ENCODE measurements at regions not wholly inside any gene's neighbourhood (a gene's known extent, or its start where the extent isn't known, plus 50 kb on each side); places are given as distances from the start of the nearest gene placed in this dataset.

DNA sequence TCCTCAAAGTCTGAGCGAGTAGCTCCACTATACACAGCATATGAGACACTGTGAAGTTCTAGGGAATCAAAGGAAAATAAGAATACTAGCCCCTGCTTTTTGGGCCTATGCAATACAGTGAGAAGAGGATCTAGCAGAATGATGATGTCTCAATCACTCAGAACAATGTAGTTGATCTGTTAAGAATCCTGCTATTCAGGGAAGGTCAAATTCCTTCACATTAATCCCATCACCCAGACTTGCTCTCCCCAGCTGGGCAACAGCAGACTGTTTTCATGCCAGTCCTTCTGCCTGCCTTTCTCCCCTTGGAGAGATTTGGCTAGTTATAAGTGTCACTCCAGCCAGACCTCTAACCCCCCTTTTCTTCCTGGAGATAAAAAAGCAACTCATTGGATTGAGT lies 230.0 kb upstream of the EPHA4 start:
- intact Hi-C loops (cut with micrococcal nuclease) = no loop called here
- Histone ChIP-seq H3K27ac (ENCODE audit: extremely low read depth, low read depth, low read length) (no peak overlapping the region), H4K20me1 (replicated peaks; ENCODE audit: control insufficient read depth, insufficient read depth, low read length) (no peaks in the 10 kb centered on the region), H2AFZ (ENCODE audit: low read depth, low read length) (no peak overlapping the region), H3K27me3 (ENCODE audit: control insufficient read depth in 2 of 2, insufficient read depth in 2 of 2, low read length in 2 of 2) (no peaks in the 10 kb centered on the region), H3K9ac (ENCODE audit: insufficient read depth in 1 of 2, low read depth in 2 of 2, low read length in 2 of 2) (no peak overlapping the region), H3K4me2 (ENCODE audit: insufficient read depth, low read length) (no peak overlapping the region), H3K79me2 (ENCODE audit: control insufficient read depth, insufficient read depth, low read length) (no peaks in the 10 kb centered on the region), H3K9me3 (replicated peaks; ENCODE audit: control insufficient read depth, insufficient read depth, low read depth, low read length) (no peaks in the 10 kb centered on the region), H3K4me1 (replicated peaks in 1 of 2; ENCODE audit: control insufficient read depth in 2 of 2, insufficient read depth in 2 of 2, low read length in 2 of 2) (no peaks in the 10 kb centered on the region), H3K9me1 (ENCODE audit: control insufficient read depth, insufficient read depth, low read length) (no peaks in the 10 kb centered on the region), H3K36me3 (ENCODE audit: control insufficient read depth, insufficient read depth, low read length) (no peaks in the 10 kb centered on the region), H3K4me3 (no peak overlapping the region)
- ATAC-seq (no peak), FAIRE-seq (no peak), DNase-seq (ENCODE audit: extremely low read depth in 1 of 4, low spot score in 3 of 4) (no peak)
- ChIA-PET POLR2A (no interaction called here), CTCF (ENCODE audit: low intra/inter-chr PET ratio) (no interaction called here)
- 0% methylated on average over 1 of the region's 1 CpG for WGBS (ENCODE audit: insufficient coverage, low coverage, missing lambda C conversion rate)
- in situ Hi-C loops (cut with MboI) = no loop called here
- BruUV-seq (replicated peaks) = no TSS peak
- TF ChIP-seq DPF2 (IDR thresholded peaks at IDR 0.05) = no peak
- TF ChIP-seq, protein P1, sequence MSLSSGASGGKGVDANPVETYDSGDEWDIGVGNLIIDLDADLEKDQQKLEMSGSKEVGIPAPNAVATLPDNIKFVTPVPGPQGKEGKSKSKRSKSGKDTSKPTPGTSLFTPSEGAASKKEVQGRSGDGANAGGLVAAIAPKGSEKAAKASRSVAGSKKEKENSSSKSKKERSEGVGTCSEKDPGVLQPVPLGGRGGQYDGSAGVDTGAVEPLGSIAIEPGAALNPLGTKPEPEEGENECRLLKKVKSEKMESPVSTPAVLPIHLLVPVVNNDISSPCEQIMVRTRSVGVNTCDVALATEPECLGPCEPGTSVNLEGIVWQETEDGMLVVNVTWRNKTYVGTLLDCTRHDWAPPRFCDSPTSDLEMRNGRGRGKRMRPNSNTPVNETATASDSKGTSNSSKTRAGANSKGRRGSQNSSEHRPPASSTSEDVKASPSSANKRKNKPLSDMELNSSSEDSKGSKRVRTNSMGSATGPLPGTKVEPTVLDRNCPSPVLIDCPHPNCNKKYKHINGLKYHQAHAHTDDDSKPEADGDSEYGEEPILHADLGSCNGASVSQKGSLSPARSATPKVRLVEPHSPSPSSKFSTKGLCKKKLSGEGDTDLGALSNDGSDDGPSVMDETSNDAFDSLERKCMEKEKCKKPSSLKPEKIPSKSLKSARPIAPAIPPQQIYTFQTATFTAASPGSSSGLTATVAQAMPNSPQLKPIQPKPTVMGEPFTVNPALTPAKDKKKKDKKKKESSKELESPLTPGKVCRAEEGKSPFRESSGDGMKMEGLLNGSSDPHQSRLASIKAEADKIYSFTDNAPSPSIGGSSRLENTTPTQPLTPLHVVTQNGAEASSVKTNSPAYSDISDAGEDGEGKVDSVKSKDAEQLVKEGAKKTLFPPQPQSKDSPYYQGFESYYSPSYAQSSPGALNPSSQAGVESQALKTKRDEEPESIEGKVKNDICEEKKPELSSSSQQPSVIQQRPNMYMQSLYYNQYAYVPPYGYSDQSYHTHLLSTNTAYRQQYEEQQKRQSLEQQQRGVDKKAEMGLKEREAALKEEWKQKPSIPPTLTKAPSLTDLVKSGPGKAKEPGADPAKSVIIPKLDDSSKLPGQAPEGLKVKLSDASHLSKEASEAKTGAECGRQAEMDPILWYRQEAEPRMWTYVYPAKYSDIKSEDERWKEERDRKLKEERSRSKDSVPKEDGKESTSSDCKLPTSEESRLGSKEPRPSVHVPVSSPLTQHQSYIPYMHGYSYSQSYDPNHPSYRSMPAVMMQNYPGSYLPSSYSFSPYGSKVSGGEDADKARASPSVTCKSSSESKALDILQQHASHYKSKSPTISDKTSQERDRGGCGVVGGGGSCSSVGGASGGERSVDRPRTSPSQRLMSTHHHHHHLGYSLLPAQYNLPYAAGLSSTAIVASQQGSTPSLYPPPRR (CRISPR knock-in tag; IDR thresholded peaks at IDR 0.05; ENCODE audit: borderline replicate concordance) = no peak
- TF ChIP-seq SAP30 (IDR thresholded peaks at IDR 0.05; ENCODE audit: borderline replicate concordance, insufficient read depth, low read depth, low read length, poor library complexity, severe bottlenecking) = no peak
- no peak for TF ChIP-seq MAZ (CRISPR knock-in tag; conservative IDR thresholded peaks at IDR 0.05 in 1 of 2, IDR thresholded peaks at IDR 0.05 in 1 of 2)
- TF ChIP-seq, protein P2, sequence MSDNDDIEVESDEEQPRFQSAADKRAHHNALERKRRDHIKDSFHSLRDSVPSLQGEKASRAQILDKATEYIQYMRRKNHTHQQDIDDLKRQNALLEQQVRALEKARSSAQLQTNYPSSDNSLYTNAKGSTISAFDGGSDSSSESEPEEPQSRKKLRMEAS (CRISPR knock-in tag; IDR thresholded peaks at IDR 0.05) = no peak
- no peak for TF ChIP-seq ZNF134 (CRISPR knock-in tag; conservative IDR thresholded peaks at IDR 0.05)
- no peak for TF ChIP-seq MAFF (IDR thresholded peaks at IDR 0.05; ENCODE audit: low read length)
- TF ChIP-seq ARID1B (IDR thresholded peaks at IDR 0.05) = no peak
- TF ChIP-seq, protein P3, sequence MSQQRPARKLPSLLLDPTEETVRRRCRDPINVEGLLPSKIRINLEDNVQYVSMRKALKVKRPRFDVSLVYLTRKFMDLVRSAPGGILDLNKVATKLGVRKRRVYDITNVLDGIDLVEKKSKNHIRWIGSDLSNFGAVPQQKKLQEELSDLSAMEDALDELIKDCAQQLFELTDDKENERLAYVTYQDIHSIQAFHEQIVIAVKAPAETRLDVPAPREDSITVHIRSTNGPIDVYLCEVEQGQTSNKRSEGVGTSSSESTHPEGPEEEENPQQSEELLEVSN (IDR thresholded peaks at IDR 0.05; ENCODE audit: borderline replicate concordance in 1 of 2, extremely low read depth in 1 of 2, insufficient read depth in 1 of 2, insufficient read length in 1 of 2, low read depth in 1 of 2, low read length in 1 of 2, poor library complexity in 1 of 2, severe bottlenecking in 1 of 2) = no peak
- TF ChIP-seq, protein P4, sequence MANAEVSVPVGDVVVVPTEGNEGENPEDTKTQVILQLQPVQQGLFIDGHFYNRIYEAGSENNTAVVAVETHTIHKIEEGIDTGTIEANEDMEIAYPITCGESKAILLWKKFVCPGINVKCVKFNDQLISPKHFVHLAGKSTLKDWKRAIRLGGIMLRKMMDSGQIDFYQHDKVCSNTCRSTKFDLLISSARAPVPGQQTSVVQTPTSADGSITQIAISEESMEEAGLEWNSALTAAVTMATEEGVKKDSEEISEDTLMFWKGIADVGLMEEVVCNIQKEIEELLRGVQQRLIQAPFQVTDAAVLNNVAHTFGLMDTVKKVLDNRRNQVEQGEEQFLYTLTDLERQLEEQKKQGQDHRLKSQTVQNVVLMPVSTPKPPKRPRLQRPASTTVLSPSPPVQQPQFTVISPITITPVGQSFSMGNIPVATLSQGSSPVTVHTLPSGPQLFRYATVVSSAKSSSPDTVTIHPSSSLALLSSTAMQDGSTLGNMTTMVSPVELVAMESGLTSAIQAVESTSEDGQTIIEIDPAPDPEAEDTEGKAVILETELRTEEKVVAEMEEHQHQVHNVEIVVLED (CRISPR knock-in tag; IDR thresholded peaks at IDR 0.05) = no peak
- no peak for TF ChIP-seq TGIF2 (CRISPR knock-in tag; IDR thresholded peaks at IDR 0.05)
- TF ChIP-seq, protein P5, sequence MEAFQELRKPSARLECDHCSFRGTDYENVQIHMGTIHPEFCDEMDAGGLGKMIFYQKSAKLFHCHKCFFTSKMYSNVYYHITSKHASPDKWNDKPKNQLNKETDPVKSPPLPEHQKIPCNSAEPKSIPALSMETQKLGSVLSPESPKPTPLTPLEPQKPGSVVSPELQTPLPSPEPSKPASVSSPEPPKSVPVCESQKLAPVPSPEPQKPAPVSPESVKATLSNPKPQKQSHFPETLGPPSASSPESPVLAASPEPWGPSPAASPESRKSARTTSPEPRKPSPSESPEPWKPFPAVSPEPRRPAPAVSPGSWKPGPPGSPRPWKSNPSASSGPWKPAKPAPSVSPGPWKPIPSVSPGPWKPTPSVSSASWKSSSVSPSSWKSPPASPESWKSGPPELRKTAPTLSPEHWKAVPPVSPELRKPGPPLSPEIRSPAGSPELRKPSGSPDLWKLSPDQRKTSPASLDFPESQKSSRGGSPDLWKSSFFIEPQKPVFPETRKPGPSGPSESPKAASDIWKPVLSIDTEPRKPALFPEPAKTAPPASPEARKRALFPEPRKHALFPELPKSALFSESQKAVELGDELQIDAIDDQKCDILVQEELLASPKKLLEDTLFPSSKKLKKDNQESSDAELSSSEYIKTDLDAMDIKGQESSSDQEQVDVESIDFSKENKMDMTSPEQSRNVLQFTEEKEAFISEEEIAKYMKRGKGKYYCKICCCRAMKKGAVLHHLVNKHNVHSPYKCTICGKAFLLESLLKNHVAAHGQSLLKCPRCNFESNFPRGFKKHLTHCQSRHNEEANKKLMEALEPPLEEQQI (IDR thresholded peaks at IDR 0.05) = no peak

Measured in K562 (cell line).